Sigmoid colon (tissue), 6 donors: ENCODE measurements at regions not wholly inside any gene's neighbourhood (a gene's known extent, or its start where the extent isn't known, plus 50 kb on each side); places are given as distances from the start of the nearest gene placed in this dataset.
"Not testable (repeated sequence)": the region's sequence is repeated elsewhere in the genome, so short reads cannot be mapped to it uniquely, and the experiment has no call there.

Experiments used
- DNase-seq: peaks from one replicate; pipeline ENCODE4 v3.0.0-alpha.2; 2019
- H3K27ac ChIP-seq, 4 donors: fragments of 200-600 bp; sonication (generic); one replicate each; pipeline ENCODE4 v1.5.1; 2016 to 2019; ENCODE audit warnings: mild to moderate bottlenecking in 1 of 4
- H3K27me3 ChIP-seq, 3 donors: fragments of 200-600 bp; sonication (generic); one replicate each; pipeline ENCODE4 v1.5.1; 2019; ENCODE audit warnings: mild to moderate bottlenecking in 1 of 3
- H3K36me3 ChIP-seq, 4 donors: fragments of 200-600 bp; sonication (generic); one replicate each; pipeline ENCODE4 v1.5.1; 2016 to 2019
- H3K4me1 ChIP-seq, 4 donors: fragments of 200-600 bp; sonication (generic); one replicate each; pipeline ENCODE4 v1.5.1; 2017 to 2019
- H3K4me3 ChIP-seq, 4 donors: fragments of 200-600 bp; sonication (generic); one replicate each; pipeline ENCODE4 v1.5.1; 2017 to 2019; ENCODE audit warnings: mild to moderate bottlenecking in 2 of 4, moderate library complexity in 1 of 4
- H3K9me3 ChIP-seq, 4 donors: fragments of 200-600 bp in 3 of 4; sonication (generic) in 3 of 4; one replicate each; pipeline versions ENCODE4 v1.5.1 to v1.6.1; 2013 to 2019
- EP300 ChIP-seq, 4 donors: sonication (generic); formaldehyde crosslinking; IDR thresholded peaks; one replicate each; pipeline ENCODE4 v1.6.1; 2017; ENCODE audit warnings: antibody characterized with exemption in 4 of 4
- POLR2A ChIP-seq, 2 donors: fragments of 450-650 bp; IDR thresholded peaks; one replicate each; pipeline ENCODE4 v1.6.1; 2016; ENCODE audit warnings: antibody characterized with exemption in 2 of 2, mild to moderate bottlenecking in 2 of 2, moderate library complexity in 2 of 2
- POLR2AphosphoS5 ChIP-seq, 4 donors: sonication (generic); formaldehyde crosslinking; IDR thresholded peaks; one replicate each; pipeline ENCODE4 v1.6.1; 2017; ENCODE audit warnings: antibody characterized with exemption in 4 of 4
- WGBS, 2 donors: extraction: QIAGEN DNeasy Blood & Tissue Kit; methylation state at CpG; one replicate each; pipeline ENCODE4 v1.1.7; 2013; 5-methylcytosine and 5-hydroxymethylcytosine counted together
- intact Hi-C: fragments of 100-400 bp; cut with DNase I; formaldehyde crosslinking; loops from one replicate; pipeline ENCODE4 v1.15.1; 2023
- TF ChIP-seq, protein P1 (sequence below), 4 experiments: fragments of 450-650 bp in 3 of 4; fragments of 200-600 bp in 1 of 4; IDR thresholded peaks; one replicate each; pipeline ENCODE4 v1.5.1; 2016 to 2019; ENCODE audit warnings: antibody characterized with exemption in 4 of 4, mild to moderate bottlenecking in 3 of 4, moderate library complexity in 2 of 4
- donor health status: healthy with polysubstance abuse.
- donor health status: healthy.

- H3K27me3 ChIP-seq, result no peaks in the 10 kb centered on the region
- no peaks in the 10 kb centered on the region for H3K4me1 ChIP-seq
- H3K4me3 ChIP-seq, result no peak overlapping the region
- H3K9me3 ChIP-seq, result no peaks in the 10 kb centered on the region
- no peak overlapping the region for H3K27ac ChIP-seq
- WGBS, 2 donors, result 38 to 46% methylated on average over 2 of the region's 2 CpGs
- TF ChIP-seq POLR2AphosphoS5 (IDR thresholded peaks at IDR 0.05) (no peak), POLR2A (IDR thresholded peaks at IDR 0.05) (no peak)
- TF ChIP-seq, protein P1, sequence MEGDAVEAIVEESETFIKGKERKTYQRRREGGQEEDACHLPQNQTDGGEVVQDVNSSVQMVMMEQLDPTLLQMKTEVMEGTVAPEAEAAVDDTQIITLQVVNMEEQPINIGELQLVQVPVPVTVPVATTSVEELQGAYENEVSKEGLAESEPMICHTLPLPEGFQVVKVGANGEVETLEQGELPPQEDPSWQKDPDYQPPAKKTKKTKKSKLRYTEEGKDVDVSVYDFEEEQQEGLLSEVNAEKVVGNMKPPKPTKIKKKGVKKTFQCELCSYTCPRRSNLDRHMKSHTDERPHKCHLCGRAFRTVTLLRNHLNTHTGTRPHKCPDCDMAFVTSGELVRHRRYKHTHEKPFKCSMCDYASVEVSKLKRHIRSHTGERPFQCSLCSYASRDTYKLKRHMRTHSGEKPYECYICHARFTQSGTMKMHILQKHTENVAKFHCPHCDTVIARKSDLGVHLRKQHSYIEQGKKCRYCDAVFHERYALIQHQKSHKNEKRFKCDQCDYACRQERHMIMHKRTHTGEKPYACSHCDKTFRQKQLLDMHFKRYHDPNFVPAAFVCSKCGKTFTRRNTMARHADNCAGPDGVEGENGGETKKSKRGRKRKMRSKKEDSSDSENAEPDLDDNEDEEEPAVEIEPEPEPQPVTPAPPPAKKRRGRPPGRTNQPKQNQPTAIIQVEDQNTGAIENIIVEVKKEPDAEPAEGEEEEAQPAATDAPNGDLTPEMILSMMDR (IDR thresholded peaks at IDR 0.05), result no peak
- DNase-seq, result no peak
- H3K36me3 ChIP-seq, result no peaks in the 10 kb centered on the region
- intact Hi-C loops, result no loop called here
Observed at GRCh38 chr2:154507186-154507585, 191.3 kb upstream of the KCNJ3 start.

GRCh38 chr2:154518872-154519271 lies 179.6 kb upstream of the KCNJ3 start:
- WGBS, 2 donors, result 86 to 87% methylated on average over 1 of the region's 1 CpG
- no peak for DNase-seq
- TF ChIP-seq POLR2AphosphoS5 (IDR thresholded peaks at IDR 0.05) (no peak), POLR2A (IDR thresholded peaks at IDR 0.05) (no peak), EP300 (IDR thresholded peaks at IDR 0.05) (no peak)
- TF ChIP-seq, protein P1 (IDR thresholded peaks at IDR 0.05), result no peak
- H3K27me3 ChIP-seq, result no peaks in the 10 kb centered on the region
- no peaks in the 10 kb centered on the region for H3K9me3 ChIP-seq
- H3K4me3 ChIP-seq, result no peak overlapping the region
- no peaks in the 10 kb centered on the region for H3K4me1 ChIP-seq
- H3K27ac ChIP-seq, result no peak overlapping the region
- no peaks in the 10 kb centered on the region for H3K36me3 ChIP-seq
- intact Hi-C loops, result no loop called here

DNA sequence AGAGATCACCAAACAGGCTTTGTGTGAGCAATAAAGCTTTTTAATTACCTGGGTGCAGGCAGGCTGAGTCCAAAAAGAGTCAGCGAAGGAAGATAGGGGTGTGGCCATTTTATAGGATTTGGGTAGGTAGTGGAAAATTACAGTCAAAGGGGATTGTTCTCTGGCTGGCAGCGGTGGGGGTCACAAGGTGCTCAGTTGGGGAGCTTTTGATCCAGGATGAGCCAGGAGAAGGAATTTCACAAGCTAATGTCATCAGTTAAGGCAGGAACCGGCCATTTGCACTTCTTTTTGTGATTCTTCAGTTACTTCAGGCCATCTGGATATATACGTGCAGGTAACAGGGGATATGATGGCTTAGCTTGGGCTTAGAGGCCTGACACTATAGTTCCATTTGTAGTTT lies 177.5 kb upstream of the KCNJ3 start:
- DNase-seq, H3K27me3 ChIP-seq, H3K4me1 ChIP-seq, H3K27ac ChIP-seq, H3K4me3 ChIP-seq, H3K36me3 ChIP-seq, H3K9me3 ChIP-seq, intact Hi-C loops: not testable (repeated sequence)
- WGBS, 2 donors, result 45 to 76% methylated on average over 4 of the region's 4 CpGs

GRCh38 chr2:154526234-154526633 lies 172.3 kb upstream of the KCNJ3 start:
- no peak for DNase-seq
- no peaks in the 10 kb centered on the region for H3K27me3 ChIP-seq
- H3K36me3 ChIP-seq, result no peaks in the 10 kb centered on the region
- TF ChIP-seq, protein P1 (IDR thresholded peaks at IDR 0.05), result no peak
- TF ChIP-seq POLR2AphosphoS5 (IDR thresholded peaks at IDR 0.05) (no peak), POLR2A (IDR thresholded peaks at IDR 0.05) (no peak), EP300 (IDR thresholded peaks at IDR 0.05) (no peak)
- WGBS, 2 donors, result 87 to 90% methylated on average over 2 of the region's 2 CpGs
- no peaks in the 10 kb centered on the region for H3K9me3 ChIP-seq
- H3K27ac ChIP-seq, result no peak overlapping the region
- intact Hi-C loops, result no loop called here
- H3K4me3 ChIP-seq, result no peak overlapping the region
- no peaks in the 10 kb centered on the region for H3K4me1 ChIP-seq

DNA sequence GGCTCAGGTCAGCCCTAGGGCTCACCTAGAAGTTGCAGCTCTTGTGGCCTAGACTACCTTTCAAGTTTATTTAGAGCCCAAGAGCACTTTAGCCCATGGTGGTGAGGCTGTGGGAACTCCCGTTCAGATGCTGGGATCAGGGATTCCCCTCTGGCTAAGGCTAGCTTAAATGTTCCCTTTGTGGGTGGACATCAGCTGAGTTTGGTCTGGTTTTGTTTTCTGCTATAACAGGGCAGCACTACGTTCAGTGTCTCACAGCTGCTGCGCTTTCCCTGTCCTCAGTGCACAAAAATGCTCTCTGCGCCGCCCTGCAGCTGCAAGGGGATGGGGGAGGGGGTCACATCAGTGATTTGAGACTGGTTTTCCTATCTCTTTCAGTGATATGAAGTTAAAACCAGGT lies 170.5 kb upstream of the KCNJ3 start:
- intact Hi-C loops, result no loop called here
- Histone ChIP-seq H3K4me3 (no peak overlapping the region), H3K36me3 (no peaks in the 10 kb centered on the region), H3K4me1 (no peaks in the 10 kb centered on the region), H3K27ac (no peak overlapping the region), H3K9me3 (no peaks in the 10 kb centered on the region), H3K27me3 (no peaks in the 10 kb centered on the region)
- 85% methylated on average over 5 of the region's 5 CpGs for WGBS, 2 donors
- TF ChIP-seq POLR2AphosphoS5 (IDR thresholded peaks at IDR 0.05) (no peak), POLR2A (IDR thresholded peaks at IDR 0.05) (no peak), EP300 (IDR thresholded peaks at IDR 0.05) (no peak)
- TF ChIP-seq, protein P1 (IDR thresholded peaks at IDR 0.05), result no peak
- DNase-seq, result no peak
